NCI-H510A treated with DMSO at 0.1 percent for 48 hours (cell line): ENCODE measurements at regions not wholly inside any gene's neighbourhood (a gene's known extent, or its start where the extent isn't known, plus 50 kb on each side); places are given as distances from the start of the nearest gene placed in this dataset.
"Not testable (repeated sequence)": the region's sequence is repeated elsewhere in the genome, so short reads cannot be mapped to it uniquely, and the experiment has no call there.

Experiments used
- DNase-seq: peaks from one replicate; lab custom pipeline; 2025; lab: John Stamatoyannopoulos, UW

DNA sequence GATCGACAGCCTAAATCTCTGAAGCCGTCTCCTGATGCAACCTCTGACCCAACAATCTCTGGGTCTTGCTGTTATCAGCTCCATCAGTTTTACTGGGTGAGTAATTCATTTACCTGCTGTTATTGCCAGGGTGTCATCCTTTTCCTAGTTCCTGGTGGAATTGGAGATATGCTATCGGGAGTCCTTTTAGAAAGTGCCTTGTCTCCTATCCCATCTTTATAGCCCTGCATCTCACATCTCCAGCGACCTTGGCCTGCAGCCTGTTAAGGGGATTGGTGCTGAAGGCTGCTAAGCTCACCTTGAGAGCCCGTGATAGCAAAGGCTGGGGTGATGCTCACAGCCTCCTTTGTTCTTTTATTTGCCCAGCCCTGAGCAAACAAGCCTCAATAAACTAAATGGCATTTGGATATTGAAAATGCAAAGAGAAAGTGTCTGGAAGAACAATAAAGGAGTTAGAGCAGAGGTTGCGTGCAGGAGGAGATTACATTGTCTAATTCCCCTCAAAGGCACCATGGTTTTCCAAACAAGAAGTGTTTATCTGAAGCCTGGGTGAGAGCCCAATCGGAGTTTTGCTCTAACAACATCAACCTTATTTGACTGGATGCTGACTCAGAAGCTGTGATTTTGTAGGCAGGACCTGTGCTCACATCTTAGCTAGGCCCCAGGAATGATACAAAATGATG, 101.8 kb downstream of the RPLP1 start:
- peak; percentile 80 for DNase-seq

DNA sequence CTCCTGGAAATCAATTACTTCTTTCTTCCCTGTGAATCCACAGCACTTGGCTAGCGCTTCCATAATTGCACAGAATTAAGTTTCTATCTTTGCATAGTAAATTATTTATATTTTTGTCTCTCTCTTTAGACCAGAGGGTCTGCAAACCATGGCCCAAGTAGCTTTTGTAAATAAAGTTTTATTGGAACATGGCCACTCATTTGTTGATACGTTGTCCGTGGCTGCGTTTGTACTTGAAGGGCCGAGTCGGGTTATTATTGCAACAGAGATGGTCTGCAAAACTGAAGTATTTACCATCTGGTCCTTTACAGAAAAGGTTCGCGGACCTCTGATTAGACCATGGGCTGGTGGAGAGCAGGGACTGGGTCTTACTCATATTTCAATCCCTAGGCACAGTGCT, 102.5 kb downstream of the RPLP1 start:
- peak; percentile 24 for DNase-seq

DNA sequence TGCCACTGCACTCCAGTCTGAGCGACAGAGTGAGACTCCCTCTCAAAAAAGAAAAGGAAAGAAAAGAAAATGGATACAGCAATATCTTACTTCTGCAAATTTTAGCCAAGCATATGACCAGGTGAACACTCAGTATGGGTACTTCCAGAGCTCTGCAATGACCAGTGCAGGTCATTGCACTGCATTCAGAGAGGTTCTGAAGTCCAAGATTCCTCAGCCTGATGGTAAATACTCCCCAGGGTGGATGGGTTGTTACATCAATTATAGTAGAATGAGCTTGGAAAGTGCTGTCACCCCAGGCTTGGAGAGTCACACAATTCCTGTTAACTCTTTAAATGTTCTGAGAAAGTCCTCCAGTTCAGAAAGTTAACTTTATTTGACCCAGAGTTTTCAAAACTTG, 103.7 kb downstream of the RPLP1 start:
- DNase-seq, result no peak

DNA sequence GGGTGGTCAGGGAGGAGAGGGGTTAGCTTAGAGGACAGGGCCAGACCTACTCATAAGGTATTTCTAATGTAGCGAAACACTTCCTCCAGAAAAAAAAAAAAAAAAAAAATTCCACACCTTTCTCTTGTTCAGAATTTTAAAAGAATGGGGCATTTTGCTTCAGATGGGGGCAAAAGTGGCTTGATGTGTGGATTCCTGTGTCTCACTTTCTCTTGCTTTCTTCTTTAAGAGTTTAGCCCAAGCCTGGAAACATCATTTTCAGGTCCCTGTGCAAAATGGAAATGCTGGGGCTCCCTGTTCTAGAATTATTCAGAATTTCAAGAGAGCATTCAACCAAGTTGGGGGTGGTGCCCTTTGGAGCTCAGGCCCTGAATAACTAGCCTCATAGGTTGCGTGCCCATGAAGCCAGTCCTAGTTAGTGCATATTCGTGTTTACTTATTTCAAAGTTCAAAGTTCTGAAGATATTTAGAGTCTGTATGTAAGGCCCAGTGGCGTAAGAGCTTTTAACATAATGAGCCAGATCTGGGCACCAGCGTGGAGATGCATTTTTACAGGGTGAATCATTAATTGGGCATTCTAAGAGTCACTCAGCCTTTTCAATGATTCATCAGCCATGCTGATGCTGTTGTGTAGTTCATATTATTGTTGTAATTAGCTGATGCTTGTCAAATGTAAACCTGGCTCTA, 104.5 kb downstream of the RPLP1 start:
- no peak for DNase-seq

DNA sequence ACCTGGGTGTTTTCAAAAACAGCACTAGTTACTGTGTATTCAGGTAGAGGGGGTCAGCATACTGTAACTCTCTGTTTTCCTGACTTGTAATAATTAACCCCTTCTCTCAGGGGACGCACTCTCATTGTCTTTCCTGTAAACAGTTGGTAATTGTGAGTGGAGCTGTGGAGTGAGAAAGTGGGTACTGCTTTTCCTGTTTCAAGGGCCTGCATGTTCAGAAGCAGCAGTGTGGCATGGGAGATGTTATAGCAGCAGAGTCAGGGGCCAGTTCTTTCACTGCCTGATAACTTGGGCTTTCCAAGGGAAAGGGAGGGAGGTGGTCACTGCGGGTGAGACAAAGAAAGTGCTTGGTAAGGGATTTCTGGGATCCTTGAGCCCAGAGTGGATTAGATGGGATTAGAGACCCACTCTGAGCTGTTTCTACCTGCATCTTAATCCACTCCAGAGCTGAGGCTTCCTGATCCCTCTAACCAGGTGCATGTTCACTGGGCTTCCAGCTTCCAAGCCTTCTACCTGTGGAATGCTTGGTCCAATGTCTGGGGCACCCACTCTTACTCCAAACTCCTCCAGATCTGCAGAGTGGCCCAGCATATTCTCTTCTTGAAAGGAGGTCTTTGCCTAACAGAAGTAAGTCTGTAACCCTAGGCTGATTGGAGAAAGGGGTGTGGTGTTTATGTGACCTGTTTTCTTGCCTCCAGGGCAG, 105.2 kb downstream of the RPLP1 start:
- DNase-seq, result no peak

DNA sequence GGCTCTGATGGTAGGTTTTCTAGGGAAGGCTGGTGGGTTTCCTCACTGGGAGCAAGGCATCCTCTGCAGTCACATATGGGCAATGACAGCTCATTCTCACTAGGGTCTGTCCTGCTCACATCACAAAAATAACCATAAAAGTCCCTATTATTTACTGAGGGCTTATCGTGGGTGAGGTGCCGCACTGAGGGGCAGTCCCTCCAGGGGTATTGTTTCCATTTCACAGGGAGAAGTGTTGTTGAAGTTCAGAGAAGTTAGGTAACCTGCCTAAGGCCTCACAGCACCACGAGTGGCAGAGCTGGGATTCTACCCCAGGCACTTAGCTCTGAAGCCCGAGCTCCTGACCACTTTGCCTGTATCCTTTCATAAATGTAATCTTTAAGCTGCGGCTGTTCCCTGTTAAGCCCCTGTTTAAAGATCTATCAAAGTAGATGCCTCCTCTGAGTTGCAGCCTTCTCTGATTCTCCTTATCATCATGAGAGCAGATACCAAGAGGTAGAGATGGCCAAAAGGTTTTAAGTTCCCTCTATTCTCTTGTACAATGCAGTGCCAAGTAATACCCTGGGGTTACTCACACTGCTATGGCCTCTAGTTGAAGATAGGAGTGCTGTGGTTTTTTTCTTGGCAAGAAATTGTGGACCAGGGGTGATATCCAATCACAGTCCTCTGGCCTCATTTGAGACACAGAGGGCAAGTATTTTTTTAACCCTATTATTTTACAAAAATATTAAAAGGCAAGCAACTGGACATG, 107.0 kb downstream of the RPLP1 start:
- no peak for DNase-seq

DNA sequence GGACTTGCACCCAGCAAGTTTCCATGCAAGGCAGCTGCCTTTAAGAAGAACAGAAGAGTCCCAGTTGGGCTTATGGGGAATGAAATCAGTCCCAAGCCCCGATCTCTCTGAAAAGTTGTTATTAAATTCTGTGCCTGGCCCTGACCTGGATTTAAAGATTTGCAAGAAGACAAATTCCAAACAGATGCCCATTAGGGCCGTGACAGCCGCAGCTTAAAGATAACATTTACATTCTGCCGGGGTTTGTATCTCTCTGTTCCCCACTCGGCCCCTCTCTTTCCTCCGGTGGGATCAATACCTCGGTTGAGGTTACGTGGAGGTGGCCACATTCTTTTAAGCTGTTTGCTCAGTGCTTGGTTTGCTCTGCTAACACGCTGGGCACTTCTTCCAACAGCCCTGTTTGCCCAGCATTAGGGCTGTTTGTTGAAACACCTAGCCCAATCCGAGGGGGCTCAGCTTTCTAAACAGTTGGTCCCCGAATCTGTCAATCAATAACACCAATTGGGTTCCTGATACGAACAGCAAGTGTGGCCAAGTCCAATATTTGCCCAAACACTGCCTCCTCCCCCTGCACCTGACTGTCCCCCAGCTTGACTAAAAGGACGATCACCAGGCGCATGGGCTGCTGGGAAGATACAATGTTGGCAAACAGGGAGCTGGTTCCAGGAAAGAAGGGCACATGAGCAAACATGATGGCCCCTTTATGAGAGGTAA, 108.6 kb downstream of the RPLP1 start:
- peak; percentile 41 for DNase-seq

DNA sequence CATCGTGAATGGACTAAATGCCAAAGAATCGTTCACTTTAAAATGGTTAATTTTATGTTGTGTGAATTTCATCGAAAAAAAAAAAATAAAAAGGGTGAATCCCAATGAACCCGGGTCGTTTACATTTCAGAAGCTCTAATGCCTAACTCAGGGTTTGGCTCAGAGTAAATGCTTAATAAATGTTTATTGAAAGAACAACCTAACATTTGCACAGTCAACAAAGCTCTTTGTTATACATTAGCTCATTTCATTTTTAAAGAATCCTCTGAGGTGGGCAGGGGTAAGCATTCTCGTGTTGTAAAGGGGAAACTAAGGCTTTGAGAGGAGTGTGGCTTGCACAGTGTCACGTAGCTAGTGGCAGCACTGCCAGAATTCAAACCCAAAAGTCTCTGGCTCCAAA, 109.5 kb downstream of the RPLP1 start:
- DNase-seq, result peak; percentile 49

DNA sequence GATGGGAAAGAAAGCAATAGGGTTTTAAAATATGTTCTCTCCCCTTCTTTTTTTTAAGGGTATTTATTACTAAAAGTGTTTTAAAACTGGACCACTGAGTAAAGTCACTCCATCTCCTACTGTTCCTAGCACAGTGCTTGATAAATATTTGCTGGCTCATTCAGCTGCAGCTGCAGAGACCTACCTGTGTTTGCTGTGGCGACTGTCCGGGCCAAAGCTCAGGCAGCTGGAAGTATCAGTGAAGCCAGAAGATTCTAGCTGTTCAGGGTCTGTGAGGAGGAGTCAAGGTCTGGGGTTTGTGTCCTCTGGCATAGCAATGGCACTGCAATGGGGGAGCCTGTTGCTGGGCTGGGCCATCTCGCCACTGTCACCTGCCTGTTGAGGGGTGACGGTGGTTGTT, 109.9 kb downstream of the RPLP1 start:
- peak; percentile 49 for DNase-seq

DNA sequence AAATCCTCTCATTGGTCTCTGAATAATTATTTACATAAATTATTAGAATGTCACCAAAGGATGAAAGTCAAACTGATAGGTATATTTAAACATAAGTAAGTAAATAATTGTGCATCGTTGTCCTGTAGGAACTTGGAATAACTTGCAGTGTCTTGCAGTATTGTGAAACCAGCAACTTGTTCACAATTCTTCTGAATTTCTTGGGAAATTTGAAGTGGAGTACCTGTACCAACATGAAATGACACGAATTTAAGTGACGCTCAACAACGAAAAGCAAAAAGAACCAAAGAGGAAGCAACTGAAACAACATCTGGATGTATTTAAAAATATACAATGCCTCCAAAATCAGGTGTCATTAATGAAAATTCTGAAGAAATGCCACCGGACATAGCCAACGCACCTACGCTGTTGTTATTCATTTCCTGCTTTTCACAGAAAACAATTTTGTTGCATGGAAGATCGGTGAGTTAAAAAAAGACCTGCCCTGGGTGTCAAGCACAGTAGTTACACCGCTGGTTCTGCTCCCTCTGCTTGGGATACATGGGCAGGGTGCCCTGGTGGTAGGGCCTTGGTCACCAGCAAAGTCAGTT, 112.5 kb downstream of the RPLP1 start:
- no peak for DNase-seq

DNA sequence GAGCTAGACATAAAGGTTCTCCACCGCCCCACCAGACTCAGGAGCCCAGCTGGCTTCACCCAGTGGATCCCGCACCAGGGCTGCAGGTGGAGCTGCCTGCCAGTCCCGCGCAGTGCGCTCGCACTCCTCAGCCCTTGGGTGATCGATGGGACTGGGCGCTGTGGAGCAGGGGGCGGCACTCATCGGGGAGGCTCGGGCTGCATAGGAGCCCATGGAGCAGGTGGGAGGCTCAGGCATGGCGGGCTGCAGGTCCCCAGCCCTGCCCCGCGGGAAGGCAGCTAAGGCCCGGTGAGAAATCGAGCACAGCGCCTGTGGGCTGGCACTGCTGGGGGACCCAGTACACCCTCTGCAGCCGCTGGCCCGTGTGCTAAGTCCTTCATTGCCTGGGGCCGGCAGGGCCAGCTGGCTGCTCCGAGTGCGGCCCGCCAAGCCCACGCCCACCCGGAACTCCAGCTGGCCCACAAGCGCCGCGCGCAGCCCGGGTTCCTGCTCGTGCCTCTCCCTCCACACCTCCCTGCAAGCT, 114.7 kb downstream of the RPLP1 start:
- not testable (repeated sequence) for DNase-seq

DNA sequence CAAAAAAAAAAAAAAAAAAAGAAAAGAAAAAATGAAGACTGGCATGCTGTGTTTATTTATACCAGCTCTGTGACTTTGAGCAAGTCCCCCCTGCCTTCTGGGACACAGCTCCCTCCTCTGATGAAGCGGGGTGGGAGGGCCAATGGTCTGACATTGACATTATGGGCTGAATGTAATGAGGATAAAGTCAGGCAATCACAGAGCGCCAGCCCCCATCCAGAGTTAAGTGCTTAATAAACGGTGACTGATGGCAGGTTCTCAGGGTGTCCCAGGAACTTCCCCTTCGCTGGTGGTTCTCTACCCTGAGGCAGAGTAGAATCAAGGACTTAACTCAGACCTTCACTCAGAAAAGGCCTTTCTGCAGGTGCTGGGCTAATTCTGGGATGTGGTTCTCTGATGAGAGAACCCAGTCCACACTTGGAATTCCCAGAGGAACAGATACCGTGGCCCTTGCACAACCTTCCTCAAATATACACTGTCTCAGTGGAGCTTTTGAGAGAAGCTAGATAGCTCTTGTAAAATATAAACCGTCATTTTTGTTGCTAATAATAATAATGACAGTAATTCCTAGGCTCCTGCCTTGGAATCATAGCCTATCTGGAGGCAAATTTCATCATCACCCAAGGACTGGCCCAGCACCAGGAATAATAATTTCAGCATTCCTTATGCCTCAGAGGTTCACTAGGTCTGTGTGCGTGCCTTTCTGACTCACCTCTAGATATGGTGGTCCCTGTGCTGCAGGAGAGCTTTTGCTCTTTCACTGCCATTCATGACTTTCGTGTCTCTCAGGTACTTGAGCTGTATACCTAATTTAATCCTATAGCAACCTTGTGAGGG, 115.8 kb downstream of the RPLP1 start:
- no peak for DNase-seq

DNA sequence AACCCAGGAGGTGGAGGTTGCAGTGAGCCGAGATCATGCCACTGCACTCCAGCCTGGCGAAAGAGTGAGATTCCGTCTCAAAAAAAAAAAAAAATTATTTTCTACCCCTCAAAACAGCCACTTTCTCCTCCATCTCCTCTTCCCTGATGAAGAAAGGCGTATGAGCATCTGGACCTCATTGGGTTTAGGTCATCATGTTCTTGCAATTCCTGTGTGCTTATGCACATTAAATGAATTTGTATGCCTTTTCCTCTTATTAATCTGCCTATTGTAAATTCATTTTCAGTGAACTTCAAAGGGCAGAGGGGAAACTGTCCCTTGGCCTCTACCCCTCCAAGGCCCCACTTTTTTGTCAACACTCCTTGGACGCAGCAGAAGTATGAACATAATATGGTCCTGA, 117.8 kb downstream of the RPLP1 start:
- DNase-seq, result no peak

DNA sequence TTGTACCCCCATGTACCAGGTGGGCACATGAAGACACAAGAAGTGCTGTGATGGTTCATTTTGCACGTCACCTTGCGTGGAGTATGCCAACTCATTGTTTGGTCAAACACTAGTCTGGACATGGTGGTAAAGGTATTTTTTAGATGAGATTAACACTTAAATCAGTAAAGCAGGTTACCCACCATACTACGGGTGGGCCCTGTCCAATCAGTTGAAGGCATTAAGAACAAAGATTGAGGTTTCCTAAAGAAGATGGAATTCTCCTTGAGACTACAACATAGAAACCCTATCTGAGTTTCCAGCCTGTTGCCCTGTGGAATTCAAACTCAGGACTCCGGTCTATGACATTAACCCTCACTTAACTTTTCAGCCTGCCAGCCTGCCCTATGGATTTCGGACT, 118.4 kb downstream of the RPLP1 start:
- DNase-seq, result no peak

DNA sequence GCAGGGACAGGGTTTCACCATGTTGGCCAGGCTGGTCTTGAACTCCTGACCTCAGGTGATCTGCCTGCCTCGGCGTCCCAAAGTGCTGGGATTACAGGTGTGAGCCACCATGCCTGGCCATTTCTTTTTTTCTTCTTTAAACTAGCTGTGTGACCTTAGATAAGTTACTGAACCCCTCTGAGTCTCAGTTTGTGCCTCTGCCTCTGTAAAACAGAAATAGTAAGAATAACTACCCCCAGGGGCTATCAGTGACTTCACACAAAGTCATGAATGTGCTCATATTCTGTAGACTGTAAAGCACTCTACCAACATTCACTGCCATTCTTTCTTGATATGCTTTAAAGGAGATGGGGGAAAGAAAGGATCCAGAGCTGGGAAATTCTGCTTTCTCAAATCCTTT, 120.7 kb downstream of the RPLP1 start:
- not testable (repeated sequence) for DNase-seq

DNA sequence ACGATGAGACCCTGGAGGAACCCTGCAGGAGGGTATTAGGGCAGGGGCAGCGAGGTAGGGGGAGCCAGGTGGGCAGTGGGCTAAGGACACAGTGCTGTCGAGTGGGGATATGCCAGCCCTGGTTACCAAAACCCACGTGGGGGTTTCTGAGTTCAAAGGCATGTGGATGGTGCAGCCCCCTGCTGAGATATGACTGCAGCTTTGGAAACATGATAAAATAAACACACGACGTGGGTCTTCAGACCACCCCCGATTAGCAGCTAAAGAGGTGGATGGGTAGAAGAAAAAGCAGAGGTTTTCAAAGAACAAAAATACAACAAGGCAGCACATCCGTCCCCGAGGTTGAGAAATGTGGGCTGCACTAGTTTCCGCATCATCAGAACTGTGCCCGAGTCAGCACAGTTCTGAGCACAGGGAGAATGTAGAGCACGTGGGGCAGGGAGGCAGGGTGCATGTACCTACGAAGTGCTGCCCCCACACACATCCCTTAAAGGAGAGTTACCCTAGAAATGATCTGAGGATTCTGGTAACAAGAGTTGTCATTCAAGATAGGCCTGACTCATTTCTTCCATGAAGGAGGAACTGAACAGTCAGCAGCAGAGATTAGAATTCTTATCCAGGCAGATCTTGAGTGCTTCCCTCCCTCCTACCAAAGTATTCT, 121.3 kb downstream of the RPLP1 start:
- DNase-seq, result no peak

DNA sequence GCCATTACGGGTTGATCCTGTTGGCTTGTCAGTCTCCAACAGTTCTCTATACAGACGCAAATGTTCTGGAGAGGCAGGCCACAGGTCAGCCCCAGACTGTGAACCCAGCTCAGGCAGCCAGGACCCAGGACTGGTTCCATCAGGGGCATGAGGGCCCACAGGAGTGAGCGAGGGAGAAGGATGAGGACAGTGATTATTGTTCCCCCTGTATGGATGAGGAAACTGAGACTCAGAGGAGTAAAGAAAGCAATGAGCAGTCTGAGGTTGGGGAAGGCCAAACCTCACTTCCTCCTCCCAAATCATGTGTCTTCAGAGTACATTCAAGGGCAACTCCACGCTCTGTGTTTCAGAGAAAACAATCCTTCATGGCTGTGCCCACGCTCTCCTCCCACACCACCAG, 121.9 kb downstream of the RPLP1 start:
- no peak for DNase-seq

DNA sequence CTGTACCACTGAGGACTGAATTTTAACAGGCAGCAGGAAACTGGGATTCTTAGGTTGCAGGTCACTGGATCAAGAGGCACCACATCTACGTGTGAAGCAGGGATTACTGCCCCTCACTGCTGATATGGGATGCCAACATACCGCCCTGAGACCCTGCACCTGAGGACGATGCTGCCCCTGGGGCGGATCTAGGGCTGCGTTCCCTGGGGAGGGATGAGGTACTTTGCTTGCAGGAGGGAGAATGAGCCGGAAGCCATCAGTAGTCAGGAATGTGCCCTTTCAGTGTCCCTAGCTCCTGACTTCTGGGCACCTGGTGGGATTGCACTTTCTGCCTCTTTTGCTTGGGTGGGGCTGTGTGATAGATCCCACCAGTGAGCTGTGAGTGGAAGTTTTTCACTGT, 122.8 kb downstream of the RPLP1 start:
- no peak for DNase-seq

DNA sequence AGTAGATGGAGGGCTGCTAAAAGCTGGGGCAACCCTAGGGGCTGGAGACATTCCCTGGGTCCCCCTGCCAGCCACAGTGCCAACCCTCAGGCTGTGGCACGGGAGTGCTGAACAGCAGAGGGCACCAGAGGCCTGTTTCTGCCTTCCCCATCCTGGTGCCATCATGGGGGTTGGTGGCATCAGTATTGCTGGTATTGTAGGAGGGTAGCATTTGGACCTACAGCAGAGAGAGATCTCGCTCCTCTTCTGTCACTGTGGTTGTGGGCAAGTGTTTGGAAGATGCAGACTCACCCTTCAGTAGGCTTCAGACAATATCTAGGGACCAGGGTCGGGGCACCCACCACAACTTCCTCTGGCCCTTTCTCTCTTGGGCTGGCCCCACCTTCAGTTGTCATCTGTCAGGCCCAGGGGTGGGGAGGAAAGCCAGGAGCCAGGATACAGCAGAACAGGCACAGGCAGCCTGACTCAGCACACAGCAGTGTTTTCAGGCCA, 123.5 kb downstream of the RPLP1 start:
- DNase-seq, result peak; percentile 57

DNA sequence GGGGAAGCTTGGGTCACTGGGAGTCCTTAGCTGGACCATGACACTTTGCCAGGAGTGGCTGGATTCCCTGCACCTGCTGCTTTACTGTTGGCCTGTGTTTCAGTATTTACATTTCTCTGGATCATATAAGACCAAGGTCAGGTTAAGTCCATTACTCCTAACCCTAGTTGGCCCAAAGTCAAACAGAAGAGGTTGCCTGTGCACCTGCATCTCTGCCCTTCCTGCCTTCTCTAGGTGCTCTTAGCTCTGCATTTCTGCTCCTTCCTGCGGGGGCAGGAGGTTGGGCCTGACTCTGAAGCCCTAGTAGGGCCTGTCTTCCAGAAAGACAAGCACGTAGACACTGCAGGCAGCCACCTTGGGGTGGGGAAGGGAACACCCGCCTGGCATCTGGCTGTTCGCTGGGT, 124.3 kb downstream of the RPLP1 start:
- DNase-seq, result peak; percentile 41
